WTC11 (cell line): ENCODE measurements at regions not wholly inside any gene's neighbourhood (a gene's known extent, or its start where the extent isn't known, plus 50 kb on each side); places are given as distances from the start of the nearest gene placed in this dataset.

Source experiments
- ATAC-seq: fragments of 200-7000 bp; cut with Tn5 transposase; 2 replicates; pipeline ENCODE4 v1.10.0; 2021; ENCODE audit warnings: mild to moderate bottlenecking, moderate library complexity
- CTCF ChIA-PET: fragments of 300-600 bp; sonication (Branson Sonifier 250); formaldehyde crosslinking; loops from one replicate; lab custom pipeline; 2021; ENCODE audit warnings: antibody characterized with exemption; lab: Charles Lee
- POLR2A ChIA-PET: fragments of 350-600 bp; sonication (Branson Sonifier 250); formaldehyde crosslinking; loops from one replicate; lab custom pipeline; 2021; ENCODE audit warnings: antibody characterized with exemption; lab: Charles Lee
- DNase-seq: peaks from one replicate; pipeline ENCODE4 v3.0.0; 2021; ENCODE audit warnings: low spot score
- H3K27ac Mint-ChIP-seq: 2 replicates; pipeline ENCODE4 v1.8.0; 2021; ENCODE audit warnings: mixed read lengths
- H3K27me3 Mint-ChIP-seq: 2 replicates; pipeline ENCODE4 v1.8.0; 2021; ENCODE audit warnings: low read depth, mild to moderate bottlenecking, moderate library complexity, mixed read lengths
- H3K36me3 Mint-ChIP-seq: 2 replicates; pipeline ENCODE4 v1.8.0; 2021; ENCODE audit warnings: mixed read lengths
- H3K4me1 Mint-ChIP-seq: 2 replicates; pipeline ENCODE4 v1.8.0; 2022; ENCODE audit warnings: mixed read lengths
- H3K4me3 Mint-ChIP-seq: 2 replicates; pipeline ENCODE4 v1.8.0; 2021; ENCODE audit warnings: mild to moderate bottlenecking, moderate library complexity, mixed read lengths
- H3K9me3 Mint-ChIP-seq: 2 replicates; pipeline ENCODE4 v1.8.0; 2021; ENCODE audit warnings: mixed read lengths
- ATF1 ChIP-seq: sonication (generic); formaldehyde crosslinking; IDR thresholded peaks from 2 replicates; pipeline ENCODE4 v1.8.1; 2023; ENCODE audit warnings: mild to moderate bottlenecking, moderate library complexity, missing genetic modification reagents
- EMX1 ChIP-seq: fragments of 250-450 bp; sonication (Bioruptor Pico); IDR thresholded peaks from 2 replicates; pipeline ENCODE4 v1.8.0; 2021; ENCODE audit warnings: mild to moderate bottlenecking
- ESRRA ChIP-seq: sonication (generic); formaldehyde crosslinking; IDR thresholded peaks from 2 replicates; pipeline ENCODE4 v1.8.1; 2022; ENCODE audit warnings: mild to moderate bottlenecking, missing genetic modification reagents, borderline replicate concordance
- FOXJ3 ChIP-seq: sonication (generic); formaldehyde crosslinking; IDR thresholded peaks from 2 replicates; pipeline ENCODE4 v1.9.0; 2021; ENCODE audit warnings: missing genetic modification reagents, mild to moderate bottlenecking, borderline replicate concordance
- FOXK1 ChIP-seq: sonication (generic); formaldehyde crosslinking; IDR thresholded peaks from 2 replicates; pipeline ENCODE4 v1.8.0; 2022; ENCODE audit warnings: mild to moderate bottlenecking, moderate library complexity, missing genetic modification reagents
- FOXP1 ChIP-seq: sonication (generic); formaldehyde crosslinking; IDR thresholded peaks from 2 replicates; pipeline ENCODE4 v1.8.0; 2022; ENCODE audit warnings: missing genetic modification reagents, mild to moderate bottlenecking, moderate library complexity, borderline replicate concordance
- GRHL2 ChIP-seq: fragments of 250-450 bp; sonication (Bioruptor Pico); IDR thresholded peaks from 2 replicates; pipeline ENCODE4 v1.8.0; 2022; ENCODE audit warnings: mild to moderate bottlenecking, moderate library complexity; ENCODE audit not compliant: insufficient replicate concordance, severe bottlenecking
- JAZF1 ChIP-seq: fragments of 250-450 bp; sonication (Bioruptor Pico); IDR thresholded peaks from 2 replicates; pipeline ENCODE4 v1.9.0; 2021; ENCODE audit warnings: moderate library complexity, mild to moderate bottlenecking, inconsistent platforms
- JUN ChIP-seq: sonication (generic); formaldehyde crosslinking; IDR thresholded peaks from 2 replicates; pipeline ENCODE4 v1.8.0; 2023; ENCODE audit warnings: mild to moderate bottlenecking, missing genetic modification reagents
- NFATC4 ChIP-seq: fragments of 250-450 bp; sonication (Bioruptor Pico); IDR thresholded peaks from 2 replicates; pipeline ENCODE4 v1.9.0; 2021; ENCODE audit warnings: mild to moderate bottlenecking
- NFYB ChIP-seq: sonication (generic); formaldehyde crosslinking; conservative IDR thresholded peaks from 2 replicates; pipeline ENCODE4 v1.8.0; 2022; ENCODE audit warnings: low read depth, missing genetic modification reagents
- NR1H2 ChIP-seq: sonication (generic); formaldehyde crosslinking; IDR thresholded peaks from 2 replicates; pipeline ENCODE4 v1.9.0; 2021; ENCODE audit warnings: mild to moderate bottlenecking, moderate library complexity, missing genetic modification reagents
- PRRX2 ChIP-seq: fragments of 250-450 bp; sonication (Bioruptor Pico); IDR thresholded peaks from 2 replicates; pipeline ENCODE4 v1.8.0; 2021; ENCODE audit warnings: mild to moderate bottlenecking
- RORB ChIP-seq: fragments of 250-450 bp; sonication (Bioruptor Pico); IDR thresholded peaks from 2 replicates; pipeline ENCODE4 v1.9.0; 2021; ENCODE audit warnings: mild to moderate bottlenecking
- SMAD4 ChIP-seq: sonication (generic); formaldehyde crosslinking; IDR thresholded peaks from 2 replicates; pipeline ENCODE4 v1.8.0; 2022; ENCODE audit warnings: mild to moderate bottlenecking, missing genetic modification reagents
- TCF7 ChIP-seq: sonication (generic); formaldehyde crosslinking; IDR thresholded peaks from 2 replicates; pipeline ENCODE4 v1.8.0; 2022; ENCODE audit warnings: mild to moderate bottlenecking, low read depth, missing genetic modification reagents, moderate library complexity
- TEAD4 ChIP-seq: sonication (generic); formaldehyde crosslinking; IDR thresholded peaks from 2 replicates; pipeline ENCODE4 v1.8.0; 2022; ENCODE audit warnings: mild to moderate bottlenecking, missing genetic modification reagents
- ZBTB21 ChIP-seq: sonication (generic); formaldehyde crosslinking; IDR thresholded peaks from 2 replicates; pipeline ENCODE4 v1.8.1; 2023; ENCODE audit warnings: mild to moderate bottlenecking, missing genetic modification reagents, borderline replicate concordance
- ZNF232 ChIP-seq: sonication (generic); formaldehyde crosslinking; IDR thresholded peaks from 2 replicates; pipeline ENCODE4 v1.8.0; 2022; ENCODE audit warnings: mild to moderate bottlenecking, missing genetic modification reagents
- ZNF416 ChIP-seq: fragments of 250-450 bp; sonication (Bioruptor Pico); IDR thresholded peaks from 2 replicates; pipeline ENCODE4 v1.9.0; 2021; ENCODE audit warnings: mild to moderate bottlenecking, inconsistent platforms
- TF ChIP-seq, protein P1 (sequence below): fragments of 250-450 bp; sonication (Bioruptor Pico); IDR thresholded peaks from 2 replicates; pipeline ENCODE4 v1.9.0; 2021; ENCODE audit warnings: mild to moderate bottlenecking
- TF ChIP-seq, protein P2 (sequence below): sonication (generic); formaldehyde crosslinking; IDR thresholded peaks from 2 replicates; pipeline ENCODE4 v1.8.0; 2023; ENCODE audit warnings: missing genetic modification reagents
- TF ChIP-seq, protein P3 (sequence below): sonication (generic); formaldehyde crosslinking; IDR thresholded peaks from 2 replicates; pipeline ENCODE4 v1.8.0; 2022; ENCODE audit warnings: mild to moderate bottlenecking, missing genetic modification reagents
- TF ChIP-seq, protein P4 (sequence below): sonication (generic); formaldehyde crosslinking; IDR thresholded peaks from 2 replicates; pipeline ENCODE4 v1.8.1; 2022; ENCODE audit warnings: low read depth, mild to moderate bottlenecking, moderate library complexity, missing genetic modification reagents, borderline replicate concordance
- TF ChIP-seq, protein P5 (sequence below): sonication (generic); formaldehyde crosslinking; IDR thresholded peaks from 2 replicates; pipeline ENCODE4 v1.8.1; 2022; ENCODE audit warnings: mild to moderate bottlenecking, missing genetic modification reagents, moderate library complexity, borderline replicate concordance
- TF ChIP-seq, protein P6 (sequence below): sonication (generic); formaldehyde crosslinking; IDR thresholded peaks from 2 replicates; pipeline ENCODE4 v1.8.1; 2022; ENCODE audit warnings: low read depth, missing genetic modification reagents, borderline replicate concordance
- TF ChIP-seq, protein P7 (sequence below): fragments of 250-450 bp; sonication (Bioruptor Pico); IDR thresholded peaks from 2 replicates; pipeline ENCODE4 v1.9.0; 2021; ENCODE audit warnings: moderate library complexity, mild to moderate bottlenecking, inconsistent platforms, borderline replicate concordance
- TF ChIP-seq, protein P8 (sequence below): sonication (generic); formaldehyde crosslinking; IDR thresholded peaks from 2 replicates; pipeline ENCODE4 v1.8.1; 2023; ENCODE audit warnings: mild to moderate bottlenecking, missing genetic modification reagents

DNA sequence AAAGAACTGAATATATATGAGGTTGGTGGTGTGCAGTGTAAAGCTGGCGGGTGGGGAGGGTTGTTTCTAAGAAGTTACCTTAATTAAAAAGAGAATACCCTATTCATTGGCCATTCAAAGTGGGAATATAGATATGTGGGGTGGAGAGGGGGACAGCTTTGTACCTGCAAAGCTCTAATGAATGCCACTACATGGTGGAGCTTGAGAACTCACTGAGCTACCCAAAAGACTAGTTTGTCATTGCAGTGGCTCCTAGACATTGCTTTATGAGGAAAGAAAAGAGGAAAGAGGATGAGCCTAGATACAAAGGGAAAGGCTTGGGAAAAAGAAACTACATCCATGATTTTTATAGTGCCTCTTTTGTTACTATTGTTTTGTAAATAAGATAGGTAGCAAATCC lies 209.9 kb upstream of the SPRY1 start:
- Mint-ChIP-seq H3K27ac (peak overlapping the region; percentile 79; the same call in 1 of the 2 replicates), H3K36me3 (no peaks in the 10 kb centered on the region), H3K9me3 (no peaks in the 10 kb centered on the region), H3K27me3 (no peaks in the 10 kb centered on the region), H3K4me3 (no peak overlapping the region), H3K4me1 (peaks cover 10% of the 10 kb centered on the region)
- ATAC-seq: peak; percentile 38
- DNase-seq: no peak
- TF ChIP-seq ESRRA (CRISPR knock-in tag): no peak
- TF ChIP-seq GRHL2 (CRISPR knock-in tag): no peak
- no peak for TF ChIP-seq SMAD4 (CRISPR knock-in tag)
- TF ChIP-seq, protein P1, sequence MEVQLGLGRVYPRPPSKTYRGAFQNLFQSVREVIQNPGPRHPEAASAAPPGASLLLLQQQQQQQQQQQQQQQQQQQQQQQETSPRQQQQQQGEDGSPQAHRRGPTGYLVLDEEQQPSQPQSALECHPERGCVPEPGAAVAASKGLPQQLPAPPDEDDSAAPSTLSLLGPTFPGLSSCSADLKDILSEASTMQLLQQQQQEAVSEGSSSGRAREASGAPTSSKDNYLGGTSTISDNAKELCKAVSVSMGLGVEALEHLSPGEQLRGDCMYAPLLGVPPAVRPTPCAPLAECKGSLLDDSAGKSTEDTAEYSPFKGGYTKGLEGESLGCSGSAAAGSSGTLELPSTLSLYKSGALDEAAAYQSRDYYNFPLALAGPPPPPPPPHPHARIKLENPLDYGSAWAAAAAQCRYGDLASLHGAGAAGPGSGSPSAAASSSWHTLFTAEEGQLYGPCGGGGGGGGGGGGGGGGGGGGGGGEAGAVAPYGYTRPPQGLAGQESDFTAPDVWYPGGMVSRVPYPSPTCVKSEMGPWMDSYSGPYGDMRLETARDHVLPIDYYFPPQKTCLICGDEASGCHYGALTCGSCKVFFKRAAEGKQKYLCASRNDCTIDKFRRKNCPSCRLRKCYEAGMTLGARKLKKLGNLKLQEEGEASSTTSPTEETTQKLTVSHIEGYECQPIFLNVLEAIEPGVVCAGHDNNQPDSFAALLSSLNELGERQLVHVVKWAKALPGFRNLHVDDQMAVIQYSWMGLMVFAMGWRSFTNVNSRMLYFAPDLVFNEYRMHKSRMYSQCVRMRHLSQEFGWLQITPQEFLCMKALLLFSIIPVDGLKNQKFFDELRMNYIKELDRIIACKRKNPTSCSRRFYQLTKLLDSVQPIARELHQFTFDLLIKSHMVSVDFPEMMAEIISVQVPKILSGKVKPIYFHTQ (CRISPR knock-in tag): no peak
- TF ChIP-seq, protein P2, sequence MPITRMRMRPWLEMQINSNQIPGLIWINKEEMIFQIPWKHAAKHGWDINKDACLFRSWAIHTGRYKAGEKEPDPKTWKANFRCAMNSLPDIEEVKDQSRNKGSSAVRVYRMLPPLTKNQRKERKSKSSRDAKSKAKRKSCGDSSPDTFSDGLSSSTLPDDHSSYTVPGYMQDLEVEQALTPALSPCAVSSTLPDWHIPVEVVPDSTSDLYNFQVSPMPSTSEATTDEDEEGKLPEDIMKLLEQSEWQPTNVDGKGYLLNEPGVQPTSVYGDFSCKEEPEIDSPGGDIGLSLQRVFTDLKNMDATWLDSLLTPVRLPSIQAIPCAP (CRISPR knock-in tag): no peak
- no peak for TF ChIP-seq NR1H2 (CRISPR knock-in tag)
- no peak for TF ChIP-seq TCF7 (CRISPR knock-in tag)
- TF ChIP-seq EMX1 (CRISPR knock-in tag): no peak
- TF ChIP-seq ZNF232 (CRISPR knock-in tag): no peak
- no peak for TF ChIP-seq NFATC4 (CRISPR knock-in tag)
- no peak for TF ChIP-seq PRRX2 (CRISPR knock-in tag)
- no peak for TF ChIP-seq ZNF416 (CRISPR knock-in tag)
- TF ChIP-seq, protein P3, sequence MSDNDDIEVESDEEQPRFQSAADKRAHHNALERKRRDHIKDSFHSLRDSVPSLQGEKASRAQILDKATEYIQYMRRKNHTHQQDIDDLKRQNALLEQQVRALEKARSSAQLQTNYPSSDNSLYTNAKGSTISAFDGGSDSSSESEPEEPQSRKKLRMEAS (CRISPR knock-in tag): no peak
- no peak for TF ChIP-seq TEAD4 (CRISPR knock-in tag)
- POLR2A ChIA-PET: no interaction called here
- CTCF ChIA-PET: no interaction called here

DNA sequence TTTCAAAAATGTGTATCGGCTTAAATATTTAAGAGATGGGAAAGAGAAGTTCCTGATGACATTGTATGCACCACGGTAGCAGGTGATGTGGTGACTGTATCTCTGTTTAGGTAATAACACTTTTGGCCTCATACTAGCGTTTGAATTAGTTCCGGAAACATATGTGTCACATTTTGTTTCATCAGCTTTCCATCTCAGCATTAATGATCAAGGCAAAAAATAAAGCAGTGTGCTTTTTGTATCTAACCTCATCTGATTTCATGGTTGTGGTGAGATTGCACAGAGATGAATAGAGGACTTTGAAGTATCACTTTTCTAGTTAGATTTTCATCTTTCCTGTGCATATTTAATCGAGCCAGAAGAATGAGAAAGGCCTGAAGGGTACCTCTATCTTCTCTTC lies 206.4 kb upstream of the SPRY1 start:
- H3K4me3 Mint-ChIP-seq: no peak overlapping the region
- no peak for DNase-seq
- H3K27ac Mint-ChIP-seq: no peak overlapping the region
- H3K36me3 Mint-ChIP-seq: no peaks in the 10 kb centered on the region
- H3K9me3 Mint-ChIP-seq: no peaks in the 10 kb centered on the region
- no peaks in the 10 kb centered on the region for H3K27me3 Mint-ChIP-seq
- ChIA-PET POLR2A (interaction anchor here (0.7 kb wide), 1 partner anchor 170 kb away, joined by 5 read pairs; no protein-coding TSS in a partner anchor), CTCF (no interaction called here)
- ATAC-seq: no peak
- peaks cover 10% of the 10 kb centered on the region for H3K4me1 Mint-ChIP-seq
- TF ChIP-seq ATF1 (no peak), RORB (CRISPR knock-in tag) (no peak), SMAD4 (CRISPR knock-in tag) (no peak), JAZF1 (CRISPR knock-in tag) (no peak), ZNF232 (CRISPR knock-in tag) (no peak), JUN (CRISPR knock-in tag) (no peak), TCF7 (CRISPR knock-in tag) (no peak), ZBTB21 (no peak), FOXP1 (CRISPR knock-in tag) (no peak), NFYB (no peak), FOXK1 (CRISPR knock-in tag) (no peak), FOXJ3 (CRISPR knock-in tag) (no peak), EMX1 (CRISPR knock-in tag) (no peak)
- TF ChIP-seq, protein P4, sequence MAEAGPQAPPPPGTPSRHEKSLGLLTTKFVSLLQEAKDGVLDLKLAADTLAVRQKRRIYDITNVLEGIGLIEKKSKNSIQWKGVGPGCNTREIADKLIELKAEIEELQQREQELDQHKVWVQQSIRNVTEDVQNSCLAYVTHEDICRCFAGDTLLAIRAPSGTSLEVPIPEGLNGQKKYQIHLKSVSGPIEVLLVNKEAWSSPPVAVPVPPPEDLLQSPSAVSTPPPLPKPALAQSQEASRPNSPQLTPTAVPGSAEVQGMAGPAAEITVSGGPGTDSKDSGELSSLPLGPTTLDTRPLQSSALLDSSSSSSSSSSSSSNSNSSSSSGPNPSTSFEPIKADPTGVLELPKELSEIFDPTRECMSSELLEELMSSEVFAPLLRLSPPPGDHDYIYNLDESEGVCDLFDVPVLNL (CRISPR knock-in tag): no peak
- TF ChIP-seq, protein P5, sequence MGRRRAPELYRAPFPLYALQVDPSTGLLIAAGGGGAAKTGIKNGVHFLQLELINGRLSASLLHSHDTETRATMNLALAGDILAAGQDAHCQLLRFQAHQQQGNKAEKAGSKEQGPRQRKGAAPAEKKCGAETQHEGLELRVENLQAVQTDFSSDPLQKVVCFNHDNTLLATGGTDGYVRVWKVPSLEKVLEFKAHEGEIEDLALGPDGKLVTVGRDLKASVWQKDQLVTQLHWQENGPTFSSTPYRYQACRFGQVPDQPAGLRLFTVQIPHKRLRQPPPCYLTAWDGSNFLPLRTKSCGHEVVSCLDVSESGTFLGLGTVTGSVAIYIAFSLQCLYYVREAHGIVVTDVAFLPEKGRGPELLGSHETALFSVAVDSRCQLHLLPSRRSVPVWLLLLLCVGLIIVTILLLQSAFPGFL (CRISPR knock-in tag): no peak
- TF ChIP-seq, protein P6, sequence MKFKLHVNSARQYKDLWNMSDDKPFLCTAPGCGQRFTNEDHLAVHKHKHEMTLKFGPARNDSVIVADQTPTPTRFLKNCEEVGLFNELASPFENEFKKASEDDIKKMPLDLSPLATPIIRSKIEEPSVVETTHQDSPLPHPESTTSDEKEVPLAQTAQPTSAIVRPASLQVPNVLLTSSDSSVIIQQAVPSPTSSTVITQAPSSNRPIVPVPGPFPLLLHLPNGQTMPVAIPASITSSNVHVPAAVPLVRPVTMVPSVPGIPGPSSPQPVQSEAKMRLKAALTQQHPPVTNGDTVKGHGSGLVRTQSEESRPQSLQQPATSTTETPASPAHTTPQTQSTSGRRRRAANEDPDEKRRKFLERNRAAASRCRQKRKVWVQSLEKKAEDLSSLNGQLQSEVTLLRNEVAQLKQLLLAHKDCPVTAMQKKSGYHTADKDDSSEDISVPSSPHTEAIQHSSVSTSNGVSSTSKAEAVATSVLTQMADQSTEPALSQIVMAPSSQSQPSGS (CRISPR knock-in tag): no peak
- TF ChIP-seq, protein P7, sequence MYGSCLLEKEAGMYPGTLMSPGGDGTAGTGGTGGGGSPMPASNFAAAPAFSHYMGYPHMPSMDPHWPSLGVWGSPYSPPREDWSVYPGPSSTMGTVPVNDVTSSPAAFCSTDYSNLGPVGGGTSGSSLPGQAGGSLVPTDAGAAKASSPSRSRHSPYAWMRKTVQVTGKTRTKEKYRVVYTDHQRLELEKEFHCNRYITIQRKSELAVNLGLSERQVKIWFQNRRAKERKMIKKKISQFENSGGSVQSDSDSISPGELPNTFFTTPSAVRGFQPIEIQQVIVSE (CRISPR knock-in tag): no peak
- TF ChIP-seq, protein P8, sequence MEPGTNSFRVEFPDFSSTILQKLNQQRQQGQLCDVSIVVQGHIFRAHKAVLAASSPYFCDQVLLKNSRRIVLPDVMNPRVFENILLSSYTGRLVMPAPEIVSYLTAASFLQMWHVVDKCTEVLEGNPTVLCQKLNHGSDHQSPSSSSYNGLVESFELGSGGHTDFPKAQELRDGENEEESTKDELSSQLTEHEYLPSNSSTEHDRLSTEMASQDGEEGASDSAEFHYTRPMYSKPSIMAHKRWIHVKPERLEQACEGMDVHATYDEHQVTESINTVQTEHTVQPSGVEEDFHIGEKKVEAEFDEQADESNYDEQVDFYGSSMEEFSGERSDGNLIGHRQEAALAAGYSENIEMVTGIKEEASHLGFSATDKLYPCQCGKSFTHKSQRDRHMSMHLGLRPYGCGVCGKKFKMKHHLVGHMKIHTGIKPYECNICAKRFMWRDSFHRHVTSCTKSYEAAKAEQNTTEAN: no peak
